ENCODE measurements at regions not wholly inside any gene's neighbourhood (a gene's known extent, or its start where the extent isn't known, plus 50 kb on each side); places are given as distances from the start of the nearest gene placed in this dataset.

GRCh38 chr12:128047266-128048060, 219.5 kb upstream of the TMEM132C start:
- DNase-seq (ENCODE audit: low read depth in 2 of 2, low spot score in 1 of 2): no peak

- DNase-seq (ENCODE audit: low read depth in 2 of 2, low spot score in 1 of 2): no peak
Observed at GRCh38 chr12:128052331-128052730, 214.6 kb upstream of the TMEM132C start.

- no peak for DNase-seq (ENCODE audit: low read depth in 2 of 2, low spot score in 1 of 2)
Observed at GRCh38 chr12:128052777-128053176, 214.2 kb upstream of the TMEM132C start.

- no peak for DNase-seq (ENCODE audit: low read depth in 2 of 2, low spot score in 1 of 2)
Observed at GRCh38 chr12:128055567-128055966, 211.4 kb upstream of the TMEM132C start.

GRCh38 chr12:128056136-128056801, 210.7 kb upstream of the TMEM132C start:
- DNase-seq (ENCODE audit: low read depth in 2 of 2, low spot score in 1 of 2): no peak

- no peak for DNase-seq (ENCODE audit: low read depth in 2 of 2, low spot score in 1 of 2)
Observed at GRCh38 chr12:128057586-128057985, 209.4 kb upstream of the TMEM132C start.

GRCh38 chr12:128059621-128060370, 207.2 kb upstream of the TMEM132C start:
- no peak for DNase-seq (ENCODE audit: low read depth in 2 of 2, low spot score in 1 of 2)

- DNase-seq (ENCODE audit: low read depth in 2 of 2, low spot score in 1 of 2): no peak
Observed at GRCh38 chr12:128068211-128068610, 198.8 kb upstream of the TMEM132C start.

GRCh38 chr12:128069359-128069997, 197.5 kb upstream of the TMEM132C start:
- no peak for DNase-seq (ENCODE audit: low read depth in 2 of 2, low spot score in 1 of 2)

GRCh38 chr12:128073937-128074336, 193.0 kb upstream of the TMEM132C start:
- DNase-seq (ENCODE audit: low read depth in 2 of 2, low spot score in 1 of 2): no peak

GRCh38 chr12:128075332-128075731, 191.6 kb upstream of the TMEM132C start:
- no peak for DNase-seq (ENCODE audit: low read depth in 2 of 2, low spot score in 1 of 2)

GRCh38 chr12:128076188-128076587, 190.8 kb upstream of the TMEM132C start:
- DNase-seq (ENCODE audit: low read depth in 2 of 2, low spot score in 1 of 2): no peak

- DNase-seq (ENCODE audit: low read depth in 2 of 2, low spot score in 1 of 2): no peak
Observed at GRCh38 chr12:128077211-128077916, 189.6 kb upstream of the TMEM132C start.

GRCh38 chr12:128077917-128078298, 189.1 kb upstream of the TMEM132C start:
- no peak for DNase-seq (ENCODE audit: low read depth in 2 of 2, low spot score in 1 of 2)

- no peak for DNase-seq (ENCODE audit: low read depth in 2 of 2, low spot score in 1 of 2)
Observed at GRCh38 chr12:128078301-128078971, 188.5 kb upstream of the TMEM132C start.

- DNase-seq (ENCODE audit: low read depth in 2 of 2, low spot score in 1 of 2): no peak
Observed at GRCh38 chr12:128079446-128079845, 187.5 kb upstream of the TMEM132C start.

GRCh38 chr12:128083132-128083729, 183.7 kb upstream of the TMEM132C start:
- DNase-seq (ENCODE audit: low read depth in 2 of 2, low spot score in 1 of 2): no peak

GRCh38 chr12:128088926-128089325, 178.0 kb upstream of the TMEM132C start:
- DNase-seq (ENCODE audit: low read depth in 2 of 2, low spot score in 1 of 2): no peak

- DNase-seq (ENCODE audit: low read depth in 2 of 2, low spot score in 1 of 2): no peak
Observed at GRCh38 chr12:128089961-128090360, 177.0 kb upstream of the TMEM132C start.

Measured in stimulated activated CD8-positive, alpha-beta memory T cell treated with anti-CD3 and anti-CD28 coated beads, Interleukin-4, amount 100 ng/mL, for 1 hour (primary cell).